K562 (cell line): ENCODE measurements at regions not wholly inside any gene's neighbourhood (a gene's known extent, or its start where the extent isn't known, plus 50 kb on each side); places are given as distances from the start of the nearest gene placed in this dataset.

Experiments
- GMEB1 ChIP-seq: fragments of 250-450 bp; sonication (Bioruptor Pico); IDR thresholded peaks from 2 replicates; pipeline ENCODE4 v1.4.0; 2020; ENCODE audit warnings: mild to moderate bottlenecking
- KDM2B ChIP-seq: fragments of 250-450 bp; sonication (Bioruptor Pico); IDR thresholded peaks from 2 replicates; pipeline ENCODE4 v1.8.0; 2021; ENCODE audit warnings: mild to moderate bottlenecking, moderate library complexity
- TF ChIP-seq, protein P1 (sequence below), 3 experiments: IDR thresholded peaks in 2 of 3; conservative IDR thresholded peaks in 1 of 3; 2 replicates each; pipeline ENCODE4 v1.5.1; 2011 to 2012; ENCODE audit warnings: low read length in 3 of 3, mild to moderate bottlenecking in 3 of 3, control low read depth in 2 of 3, improper control_type of control experiment in 1 of 3, inconsistent platforms in 1 of 3, low read depth in 1 of 3, mixed read lengths in 1 of 3, moderate library complexity in 1 of 3; ENCODE audit not compliant: insufficient read depth in 2 of 3

DNA sequence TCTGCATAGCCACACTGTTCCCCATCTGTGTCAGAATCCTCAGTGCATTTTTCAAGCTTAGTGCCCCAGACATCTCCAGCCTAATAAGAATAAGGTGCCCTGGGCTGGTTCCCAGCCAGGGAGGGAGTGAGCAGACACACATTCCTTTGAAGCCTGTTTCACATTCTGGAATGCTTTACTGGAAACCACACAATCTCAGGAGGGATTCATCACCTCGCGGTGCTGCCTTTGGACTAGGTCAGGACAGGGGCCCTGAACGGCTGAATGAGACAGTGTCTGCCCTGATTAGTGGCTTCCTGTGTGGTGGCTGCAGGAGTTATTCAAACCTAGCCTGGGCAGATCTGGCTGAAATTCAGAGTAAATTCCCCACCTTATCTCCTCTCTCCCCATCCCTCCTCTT, 108.0 kb upstream of the LDAH start:
- TF ChIP-seq, protein P1, sequence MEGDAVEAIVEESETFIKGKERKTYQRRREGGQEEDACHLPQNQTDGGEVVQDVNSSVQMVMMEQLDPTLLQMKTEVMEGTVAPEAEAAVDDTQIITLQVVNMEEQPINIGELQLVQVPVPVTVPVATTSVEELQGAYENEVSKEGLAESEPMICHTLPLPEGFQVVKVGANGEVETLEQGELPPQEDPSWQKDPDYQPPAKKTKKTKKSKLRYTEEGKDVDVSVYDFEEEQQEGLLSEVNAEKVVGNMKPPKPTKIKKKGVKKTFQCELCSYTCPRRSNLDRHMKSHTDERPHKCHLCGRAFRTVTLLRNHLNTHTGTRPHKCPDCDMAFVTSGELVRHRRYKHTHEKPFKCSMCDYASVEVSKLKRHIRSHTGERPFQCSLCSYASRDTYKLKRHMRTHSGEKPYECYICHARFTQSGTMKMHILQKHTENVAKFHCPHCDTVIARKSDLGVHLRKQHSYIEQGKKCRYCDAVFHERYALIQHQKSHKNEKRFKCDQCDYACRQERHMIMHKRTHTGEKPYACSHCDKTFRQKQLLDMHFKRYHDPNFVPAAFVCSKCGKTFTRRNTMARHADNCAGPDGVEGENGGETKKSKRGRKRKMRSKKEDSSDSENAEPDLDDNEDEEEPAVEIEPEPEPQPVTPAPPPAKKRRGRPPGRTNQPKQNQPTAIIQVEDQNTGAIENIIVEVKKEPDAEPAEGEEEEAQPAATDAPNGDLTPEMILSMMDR (IDR thresholded peaks at IDR 0.05 in 2 of 3, conservative IDR thresholded peaks at IDR 0.05 in 1 of 3; ENCODE audit: insufficient read depth in 2 of 3, low read depth in 1 of 3, low read length in 3 of 3) = no peak
- TF ChIP-seq KDM2B (CRISPR knock-in tag) (no peak), GMEB1 (CRISPR knock-in tag) (no peak)
